Naive thymus-derived CD4-positive, alpha-beta T cell (primary cell): ENCODE measurements at regions not wholly inside any gene's neighbourhood (a gene's known extent, or its start where the extent isn't known, plus 50 kb on each side); places are given as distances from the start of the nearest gene placed in this dataset.

ENCODE experiments used
- ATAC-seq: fragments of 150-1000 bp; cut with Tn5 transposase; 2 replicates; pipeline ENCODE4 v1.10.0; 2021; ENCODE audit warnings: mild to moderate bottlenecking, moderate library complexity
- CTCF ChIA-PET: fragments of 350-600 bp; sonication (Branson Sonifier 250); formaldehyde crosslinking; loops from one replicate; lab custom pipeline; 2021; ENCODE audit warnings: antibody characterized with exemption; lab: Charles Lee
- POLR2A ChIA-PET: fragments of 350-600 bp; sonication (Branson Sonifier 250); formaldehyde crosslinking; loops from one replicate; lab custom pipeline; 2021; ENCODE audit warnings: antibody characterized with exemption, inconsistent platforms; lab: Charles Lee
- DNase-seq, 9 donors: peaks; one replicate each; pipeline versions ENCODE4 v3.0.0 to v3.0.0-alpha.2; 2020 to 2022; ENCODE audit warnings: mixed read lengths in 1 of 9
- H3K27ac ChIP-seq: one replicate; pipeline ENCODE4 v1.7.0; 2013; ENCODE audit warnings: mild to moderate bottlenecking, low read depth, low read length, moderate library complexity
- H3K27me3 ChIP-seq, 2 donors: one replicate each; pipeline ENCODE4 v1.7.0; 2013; ENCODE audit warnings: low read length in 2 of 2, mild to moderate bottlenecking in 2 of 2, moderate library complexity in 2 of 2; ENCODE audit not compliant: control insufficient read depth in 2 of 2, insufficient read depth in 2 of 2
- H3K36me3 ChIP-seq, 3 experiments: 1 replicate in 2 of 3; 2 replicates in 1 of 3; pipeline ENCODE4 v1.7.0; 2013; ENCODE audit warnings: low read length in 3 of 3, mild to moderate bottlenecking in 3 of 3, moderate library complexity in 1 of 3; ENCODE audit not compliant: insufficient read depth in 3 of 3, control insufficient read depth in 2 of 3
- H3K4me1 ChIP-seq, 2 donors: one replicate each; pipeline ENCODE4 v1.7.0; 2013; ENCODE audit warnings: low read length in 2 of 2, mild to moderate bottlenecking in 2 of 2, moderate library complexity in 1 of 2; ENCODE audit not compliant: control insufficient read depth in 2 of 2, insufficient read depth in 2 of 2
- H3K4me3 ChIP-seq: 2 replicates; pipeline ENCODE4 v1.7.0; 2013; ENCODE audit warnings: mild to moderate bottlenecking, low read length
- H3K9me3 ChIP-seq, 3 experiments: 1 replicate in 2 of 3; 2 replicates in 1 of 3; pipeline ENCODE4 v1.7.0; 2013; ENCODE audit warnings: low read length in 3 of 3; ENCODE audit not compliant: control insufficient read depth in 2 of 3
- H3K27ac Mint-ChIP-seq, 9 donors: one replicate each; pipeline ENCODE4 v1.8.0; 2020 to 2022; ENCODE audit warnings: mixed read lengths in 9 of 9, mild to moderate bottlenecking in 8 of 9, moderate library complexity in 5 of 9, inconsistent platforms in 2 of 9
- H3K27me3 Mint-ChIP-seq, 5 donors: one replicate each; pipeline ENCODE4 v1.8.0; 2021 to 2022; ENCODE audit warnings: mixed read lengths in 5 of 5, mild to moderate bottlenecking in 1 of 5
- H3K36me3 Mint-ChIP-seq, 5 donors: one replicate each; pipeline ENCODE4 v1.8.0; 2020 to 2022; ENCODE audit warnings: mixed read lengths in 5 of 5, mild to moderate bottlenecking in 3 of 5, inconsistent platforms in 1 of 5
- H3K4me1 Mint-ChIP-seq, 7 donors: one replicate each; pipeline ENCODE4 v1.8.0; 2020 to 2022; ENCODE audit warnings: mixed read lengths in 7 of 7, mild to moderate bottlenecking in 3 of 7, inconsistent platforms in 1 of 7
- H3K4me3 Mint-ChIP-seq, 10 donors: one replicate each; pipeline ENCODE4 v1.8.0; 2020 to 2022; ENCODE audit warnings: mild to moderate bottlenecking in 10 of 10, mixed read lengths in 10 of 10, moderate library complexity in 6 of 10, inconsistent platforms in 2 of 10
- H3K9me3 Mint-ChIP-seq, 11 donors: one replicate each; pipeline ENCODE4 v1.8.0; 2020 to 2022; ENCODE audit warnings: mixed read lengths in 11 of 11, mild to moderate bottlenecking in 4 of 11, inconsistent platforms in 1 of 11, moderate library complexity in 1 of 11
- intact Hi-C, 2 donors: fragments of 100-400 bp; cut with micrococcal nuclease; formaldehyde crosslinking; loops; one replicate each; pipeline ENCODE4 v1.15.1; 2023

DNA sequence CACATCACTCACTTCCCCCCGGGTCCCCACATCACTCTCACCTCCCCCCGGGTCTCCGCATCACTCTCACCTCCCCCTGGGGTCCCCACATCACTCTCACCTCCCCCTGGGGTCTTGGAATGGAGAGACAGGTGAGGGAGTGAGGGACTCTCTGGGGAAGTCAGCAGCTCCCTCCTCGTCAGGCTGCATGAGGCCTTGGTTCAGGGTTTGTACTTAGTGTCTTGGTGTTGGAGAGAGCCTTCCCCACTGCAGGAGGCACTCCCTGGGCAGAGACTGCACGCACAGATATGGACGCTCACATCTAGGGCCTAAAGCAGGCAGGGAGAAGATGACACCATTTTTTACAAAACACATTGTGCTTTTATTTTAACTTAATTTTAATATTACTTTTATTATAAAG, 56.5 kb upstream of the IRX4 start:
- Histone ChIP-seq H3K27me3 (no peaks in the 10 kb centered on the region), H3K4me3 (no peak overlapping the region), H3K4me1 (no peaks in the 10 kb centered on the region), H3K36me3 (no peaks in the 10 kb centered on the region), H3K27ac (no peak overlapping the region), H3K9me3 (no peaks in the 10 kb centered on the region)
- Mint-ChIP-seq H3K27ac (no peak overlapping the region), H3K9me3 (peaks cover 0 to 3% (median 0%) of the 10 kb centered on the region in 11 donors), H3K4me1 (no peaks in the 10 kb centered on the region), H3K36me3 (peaks cover 0 to 3% (median 0%) of the 10 kb centered on the region in 5 donors), H3K27me3 (peaks cover 8 to 59% (median 19%) of the 10 kb centered on the region in 5 donors), H3K4me3 (no peak overlapping the region)
- CTCF ChIA-PET: no interaction called here
- POLR2A ChIA-PET: no interaction called here
- DNase-seq (no peak), ATAC-seq (no peak)
- intact Hi-C loops: no loop called here

DNA sequence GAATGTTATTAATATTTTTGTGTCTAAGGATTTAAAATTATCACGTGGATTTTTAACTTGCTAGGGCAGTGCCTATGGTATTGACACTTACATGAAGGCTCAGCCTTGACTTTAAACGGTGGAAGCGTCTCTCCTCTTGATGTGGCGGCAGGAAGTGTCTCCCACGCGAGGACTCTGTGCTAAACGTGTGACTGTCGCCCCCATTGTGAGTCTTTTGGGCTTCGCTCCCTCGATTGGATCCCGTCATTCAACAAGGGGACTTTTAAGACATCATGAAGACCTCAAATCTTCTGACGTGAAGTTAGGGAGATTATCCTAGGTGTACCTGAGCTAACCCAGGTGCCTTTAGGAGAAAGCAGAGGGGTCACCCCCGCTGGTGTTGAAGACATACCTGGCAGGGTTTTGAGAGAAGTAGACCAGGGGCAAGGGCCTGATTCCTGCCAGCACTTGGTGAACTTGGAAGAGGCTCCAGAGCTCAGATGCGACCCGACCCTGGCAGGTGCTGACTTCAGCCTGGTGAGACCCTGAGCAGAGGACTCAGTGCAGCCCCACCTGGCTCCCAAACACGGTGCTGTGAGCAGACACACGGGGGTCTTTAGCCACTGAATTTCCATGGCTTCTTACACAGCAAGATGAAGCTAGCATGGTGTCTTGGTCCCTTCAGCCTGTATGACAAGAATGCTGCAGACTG, 55.7 kb upstream of the IRX4 start:
- H3K4me3 Mint-ChIP-seq: no peak overlapping the region
- no peak overlapping the region for H3K27ac Mint-ChIP-seq
- ATAC-seq: no peak
- no peak overlapping the region for H3K27ac ChIP-seq
- POLR2A ChIA-PET: no interaction called here
- no peaks in the 10 kb centered on the region for H3K27me3 ChIP-seq
- H3K27me3 Mint-ChIP-seq: peaks cover 6 to 57% (median 14%) of the 10 kb centered on the region in 5 donors
- H3K9me3 Mint-ChIP-seq: peaks cover 0 to 3% (median 0%) of the 10 kb centered on the region in 11 donors
- H3K36me3 ChIP-seq: no peaks in the 10 kb centered on the region
- DNase-seq: no peak
- no peaks in the 10 kb centered on the region for H3K36me3 Mint-ChIP-seq
- no peaks in the 10 kb centered on the region for H3K4me1 Mint-ChIP-seq
- no peaks in the 10 kb centered on the region for H3K9me3 ChIP-seq
- no peak overlapping the region for H3K4me3 ChIP-seq
- H3K4me1 ChIP-seq: no peaks in the 10 kb centered on the region
- intact Hi-C loops: no loop called here
- CTCF ChIA-PET: no interaction called here

DNA sequence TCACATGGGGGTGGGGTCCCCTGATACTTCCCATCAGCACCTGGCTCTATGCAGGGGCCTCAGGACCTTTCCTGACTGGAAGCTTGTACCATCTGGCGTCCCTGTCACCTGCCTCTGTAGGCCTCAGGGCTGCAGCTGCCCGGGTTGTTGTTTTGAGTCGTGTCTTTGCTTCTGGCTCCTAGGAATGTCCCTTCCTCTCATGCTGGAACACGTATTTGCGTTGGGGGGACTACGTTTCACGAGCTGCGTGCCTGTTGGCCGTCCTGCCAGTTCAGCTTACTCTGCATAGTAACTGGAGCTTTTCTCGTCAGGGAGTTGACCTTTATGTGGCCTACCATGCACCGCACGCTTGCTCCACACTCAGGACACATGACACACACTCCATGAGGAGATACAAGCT, 54.9 kb upstream of the IRX4 start:
- Mint-ChIP-seq H3K27me3 (peaks cover 9 to 59% (median 22%) of the 10 kb centered on the region in 5 donors), H3K9me3 (peaks cover 0 to 3% (median 0%) of the 10 kb centered on the region in 11 donors), H3K27ac (no peak overlapping the region), H3K4me1 (no peaks in the 10 kb centered on the region), H3K4me3 (no peak overlapping the region), H3K36me3 (no peaks in the 10 kb centered on the region)
- H3K4me1 ChIP-seq: no peaks in the 10 kb centered on the region
- DNase-seq: no peak
- H3K4me3 ChIP-seq: no peak overlapping the region
- POLR2A ChIA-PET: no interaction called here
- ATAC-seq: no peak
- H3K27me3 ChIP-seq: no peaks in the 10 kb centered on the region
- CTCF ChIA-PET: no interaction called here
- intact Hi-C loops: no loop called here
- no peaks in the 10 kb centered on the region for H3K36me3 ChIP-seq
- no peak overlapping the region for H3K27ac ChIP-seq
- H3K9me3 ChIP-seq: no peaks in the 10 kb centered on the region

GRCh38 chr5:1936901-1937300, 54.2 kb upstream of the IRX4 start:
- no peak for DNase-seq
- Histone ChIP-seq H3K36me3 (no peaks in the 10 kb centered on the region), H3K4me1 (no peaks in the 10 kb centered on the region), H3K9me3 (no peaks in the 10 kb centered on the region), H3K27ac (no peak overlapping the region), H3K27me3 (no peaks in the 10 kb centered on the region), H3K4me3 (no peak overlapping the region)
- peaks cover 0 to 2% (median 0%) of the 10 kb centered on the region in 11 donors for H3K9me3 Mint-ChIP-seq
- H3K4me1 Mint-ChIP-seq: peaks cover 0 to 2% (median 0%) of the 10 kb centered on the region in 7 donors
- intact Hi-C loops: no loop called here
- no peak for ATAC-seq
- H3K27ac Mint-ChIP-seq: no peak overlapping the region
- POLR2A ChIA-PET: no interaction called here
- H3K36me3 Mint-ChIP-seq: no peaks in the 10 kb centered on the region
- no peak overlapping the region for H3K4me3 Mint-ChIP-seq
- peaks cover 14 to 55% (median 27%) of the 10 kb centered on the region in 5 donors for H3K27me3 Mint-ChIP-seq
- CTCF ChIA-PET: no interaction called here

DNA sequence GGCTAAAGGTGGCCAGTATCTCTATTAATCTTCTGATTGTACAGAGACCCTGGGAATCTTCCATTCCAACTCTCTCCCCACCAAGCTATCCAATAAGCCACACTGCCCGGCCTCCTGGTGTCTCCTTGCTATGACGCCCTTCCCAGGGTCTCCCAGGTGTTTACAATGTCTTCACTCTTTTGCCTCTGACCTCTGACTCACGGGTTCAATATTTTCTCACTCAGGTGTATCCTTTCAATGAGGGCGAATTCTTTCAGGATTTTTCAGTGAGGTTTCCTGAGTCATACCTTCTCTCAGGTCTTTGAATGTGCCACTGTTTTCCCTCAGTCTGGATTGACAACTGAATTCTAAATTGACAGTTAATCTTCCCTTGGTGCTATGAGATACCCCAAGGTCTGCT, 53.7 kb upstream of the IRX4 start:
- DNase-seq: no peak
- H3K27me3 Mint-ChIP-seq: peaks cover 16 to 54% (median 29%) of the 10 kb centered on the region in 5 donors
- no peaks in the 10 kb centered on the region for H3K27me3 ChIP-seq
- intact Hi-C loops: no loop called here
- no peak overlapping the region for H3K27ac ChIP-seq
- ChIA-PET CTCF (no interaction called here), POLR2A (no interaction called here)
- no peak overlapping the region for H3K4me3 Mint-ChIP-seq
- H3K9me3 Mint-ChIP-seq: peaks cover 0 to 2% (median 0%) of the 10 kb centered on the region in 11 donors
- H3K4me3 ChIP-seq: no peak overlapping the region
- no peak overlapping the region for H3K27ac Mint-ChIP-seq
- no peaks in the 10 kb centered on the region for H3K4me1 ChIP-seq
- ATAC-seq: no peak
- H3K4me1 Mint-ChIP-seq: peaks cover 0 to 5% (median 0%) of the 10 kb centered on the region in 7 donors
- no peaks in the 10 kb centered on the region for H3K36me3 Mint-ChIP-seq
- H3K9me3 ChIP-seq: no peaks in the 10 kb centered on the region
- H3K36me3 ChIP-seq: no peaks in the 10 kb centered on the region

DNA sequence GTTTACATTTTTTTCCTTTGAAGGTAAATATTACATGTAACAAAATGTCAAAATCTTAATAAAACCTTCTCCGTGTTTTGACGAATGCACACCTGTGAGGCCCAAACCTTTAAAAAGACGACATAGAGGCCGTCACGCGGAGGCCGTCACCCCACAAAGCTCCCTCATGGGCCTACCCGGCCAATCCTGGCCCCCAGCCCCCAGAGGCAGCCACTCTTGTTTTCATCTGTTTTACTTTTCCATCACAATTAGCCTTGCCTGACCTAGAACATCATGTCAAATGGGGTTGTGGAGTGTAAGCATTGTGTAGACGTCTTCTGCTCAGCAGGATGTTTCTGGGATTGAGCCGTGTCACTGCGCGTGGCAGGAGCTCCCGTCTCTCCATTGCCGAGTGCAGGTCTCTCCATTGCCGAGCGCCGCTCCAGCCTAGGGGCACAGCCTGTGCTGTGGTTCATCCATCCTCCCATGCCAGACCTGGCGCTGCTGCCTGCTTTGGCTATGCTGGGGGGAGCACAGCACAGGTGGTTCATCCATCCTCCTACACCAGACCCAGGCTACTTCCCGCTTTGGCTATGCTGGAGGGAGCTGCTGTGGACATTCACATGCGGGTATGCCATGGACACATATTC, 52.2 kb upstream of the IRX4 start:
- no peaks in the 10 kb centered on the region for H3K36me3 ChIP-seq
- ChIA-PET CTCF (no interaction called here), POLR2A (no interaction called here)
- Mint-ChIP-seq H3K27ac (no peak overlapping the region), H3K4me1 (peaks cover 0 to 5% (median 0%) of the 10 kb centered on the region in 7 donors), H3K36me3 (no peaks in the 10 kb centered on the region), H3K9me3 (peaks cover 0 to 2% (median 0%) of the 10 kb centered on the region in 11 donors), H3K27me3 (peaks cover 16 to 54% (median 29%) of the 10 kb centered on the region in 5 donors), H3K4me3 (no peak overlapping the region)
- H3K27ac ChIP-seq: no peak overlapping the region
- DNase-seq (no peak), ATAC-seq (no peak)
- H3K9me3 ChIP-seq: no peaks in the 10 kb centered on the region
- no peaks in the 10 kb centered on the region for H3K27me3 ChIP-seq
- no peaks in the 10 kb centered on the region for H3K4me1 ChIP-seq
- intact Hi-C loops: no loop called here
- no peak overlapping the region for H3K4me3 ChIP-seq

DNA sequence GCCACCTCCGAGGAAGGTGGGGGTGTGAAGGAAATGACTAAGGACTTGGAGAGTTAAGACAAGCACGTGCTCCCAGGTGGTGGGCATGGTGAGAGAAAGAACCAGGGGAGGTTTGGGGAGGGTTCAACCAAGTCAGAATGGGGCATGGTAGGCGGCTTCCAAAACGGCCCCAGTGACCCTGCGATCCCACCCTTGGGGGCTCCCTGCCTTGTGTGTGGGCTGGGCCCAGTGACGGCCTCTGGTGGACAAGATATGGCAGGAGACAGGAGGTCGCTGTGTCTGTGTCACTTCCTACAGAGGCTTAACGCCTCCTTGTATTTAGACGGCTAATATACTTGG, 51.3 kb upstream of the IRX4 start:
- H3K4me3 ChIP-seq: no peak overlapping the region
- no peak overlapping the region for H3K27ac ChIP-seq
- ATAC-seq: no peak
- DNase-seq: no peak
- H3K27ac Mint-ChIP-seq: no peak overlapping the region
- H3K9me3 ChIP-seq: no peaks in the 10 kb centered on the region
- intact Hi-C loops: no loop called here
- peaks cover 0 to 5% (median 0%) of the 10 kb centered on the region in 7 donors for H3K4me1 Mint-ChIP-seq
- no peak overlapping the region for H3K4me3 Mint-ChIP-seq
- H3K36me3 Mint-ChIP-seq: no peaks in the 10 kb centered on the region
- ChIA-PET CTCF (no interaction called here), POLR2A (no interaction called here)
- H3K27me3 ChIP-seq: peaks cover 0 to 7% of the 10 kb centered on the region in 2 donors
- no peaks in the 10 kb centered on the region for H3K4me1 ChIP-seq
- peaks cover 16 to 52% (median 29%) of the 10 kb centered on the region in 5 donors for H3K27me3 Mint-ChIP-seq
- H3K9me3 Mint-ChIP-seq: no peaks in the 10 kb centered on the region
- H3K36me3 ChIP-seq: no peaks in the 10 kb centered on the region
